A673 (cell line): ENCODE measurements at regions not wholly inside any gene's neighbourhood (a gene's known extent, or its start where the extent isn't known, plus 50 kb on each side); places are given as distances from the start of the nearest gene placed in this dataset.

Source experiments
- BruUV-seq: library from RNA; stranded (reverse); fragments of 400-500 nt; replicated peaks from 2 replicates; lab custom pipeline; 2021; lab: Mats Ljungman, UMichigan
- CTCF ChIA-PET: fragments of 300-600 bp; sonication (Branson Sonifier 250); formaldehyde crosslinking; loops from one replicate; lab custom pipeline; 2022; ENCODE audit warnings: antibody characterized with exemption; lab: Charles Lee
- POLR2A ChIA-PET: fragments of 300-600 bp; sonication (Branson Sonifier 250); formaldehyde crosslinking; loops from one replicate; lab custom pipeline; 2022; ENCODE audit warnings: antibody characterized with exemption; ENCODE audit not compliant: low non-redundant PET; lab: Charles Lee
- DNase-seq: peaks from one replicate; pipeline ENCODE4 v3.0.0-alpha.2; 2015; ENCODE audit warnings: low spot score
- H3K27ac ChIP-seq: fragments of 200-600 bp; sonication (generic); 2 replicates; pipeline ENCODE4 v1.5.1; 2016; ENCODE audit warnings: mixed run types, low read depth, mild to moderate bottlenecking, mixed read lengths, antibody characterized with exemption, low read length; ENCODE audit not compliant: poor library complexity, severe bottlenecking
- H3K27me3 ChIP-seq: fragments of 200-600 bp; sonication (generic); replicated peaks from 2 replicates; pipeline ENCODE4 v1.6.1; 2017; ENCODE audit warnings: mixed run types, low read depth, mild to moderate bottlenecking, mixed read lengths, antibody characterized with exemption, low read length; ENCODE audit not compliant: insufficient read depth, poor library complexity
- H3K36me3 ChIP-seq: fragments of 200-600 bp; sonication (generic); 2 replicates; pipeline ENCODE4 v1.6.1; 2016; ENCODE audit warnings: mixed run types, mild to moderate bottlenecking, mixed read lengths, antibody characterized with exemption, low read length; ENCODE audit not compliant: insufficient read depth, poor library complexity, severe bottlenecking
- H3K4me1 ChIP-seq: fragments of 200-600 bp; sonication (generic); 2 replicates; pipeline ENCODE4 v1.6.1; 2017; ENCODE audit warnings: mixed run types, mild to moderate bottlenecking, mixed read lengths, antibody characterized with exemption, low read length; ENCODE audit not compliant: insufficient read depth, poor library complexity, severe bottlenecking
- H3K4me3 ChIP-seq: fragments of 200-600 bp; sonication (generic); 2 replicates; pipeline ENCODE4 v1.5.1; 2016; ENCODE audit warnings: low read depth, mixed run types, mild to moderate bottlenecking, mixed read lengths, low read length; ENCODE audit not compliant: poor library complexity, severe bottlenecking
- H3K9me3 ChIP-seq: fragments of 200-600 bp; sonication (generic); 2 replicates; pipeline ENCODE4 v1.6.1; 2016; ENCODE audit warnings: mixed run types, low read depth, mild to moderate bottlenecking, mixed read lengths, antibody characterized with exemption, low read length; ENCODE audit not compliant: poor library complexity, severe bottlenecking
- CTCF ChIP-seq: fragments of 300-800, 200-600 bp; sonication (generic); conservative IDR thresholded peaks from 2 replicates; pipeline ENCODE4 v1.5.1; 2017; ENCODE audit warnings: low read depth, mild to moderate bottlenecking, antibody characterized with exemption, low read length, moderate library complexity, mixed read lengths
- EZH2 ChIP-seq: fragments of 200-600 bp; sonication (generic); IDR thresholded peaks from 2 replicates; pipeline ENCODE4 v1.6.1; 2017; ENCODE audit warnings: borderline replicate concordance, low read depth, mild to moderate bottlenecking, mixed read lengths, antibody characterized with exemption, low read length; ENCODE audit not compliant: poor library complexity, severe bottlenecking
- intact Hi-C: fragments of 100-400 bp; cut with micrococcal nuclease; formaldehyde crosslinking; loops from one replicate; pipeline ENCODE4 v1.10.0; 2022; ENCODE audit not compliant: unreplicated experiment

GRCh38 chr11:131201674-131202073 is 168.7 kb upstream of the NTM start:
- intact Hi-C loops: no loop called here
- CTCF ChIA-PET: no interaction called here
- H3K9me3 ChIP-seq: no peaks in the 10 kb centered on the region
- no peak for DNase-seq
- TF ChIP-seq CTCF (no peak), EZH2 (no peak)
- peaks cover 22% of the 10 kb centered on the region for H3K27me3 ChIP-seq
- POLR2A ChIA-PET: no interaction called here
- no peak overlapping the region for H3K27ac ChIP-seq
- H3K4me1 ChIP-seq: no peaks in the 10 kb centered on the region
- no peak overlapping the region for H3K4me3 ChIP-seq
- BruUV-seq: no TSS peak
- no peaks in the 10 kb centered on the region for H3K36me3 ChIP-seq

DNA sequence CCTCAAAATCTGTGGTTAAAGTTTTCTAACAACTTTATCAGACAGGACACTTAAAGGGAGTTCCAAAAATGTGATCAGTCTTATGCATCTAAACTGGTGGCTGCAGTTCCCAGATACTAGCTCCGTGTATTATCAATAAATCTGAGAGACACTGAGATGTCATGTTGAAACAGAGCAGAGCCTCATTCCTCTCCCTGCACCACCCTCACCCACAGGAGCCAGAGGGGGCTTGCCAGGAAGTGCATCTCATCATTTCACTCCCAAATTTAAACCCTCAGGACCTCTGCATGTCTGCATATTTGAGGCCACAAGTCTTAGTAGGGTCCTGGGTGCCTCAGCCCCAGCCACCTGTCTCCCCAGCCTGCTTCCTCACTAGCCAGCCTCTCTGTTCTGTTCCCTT is 167.4 kb upstream of the NTM start:
- H3K27ac ChIP-seq: no peak overlapping the region
- intact Hi-C loops: no loop called here

DNA sequence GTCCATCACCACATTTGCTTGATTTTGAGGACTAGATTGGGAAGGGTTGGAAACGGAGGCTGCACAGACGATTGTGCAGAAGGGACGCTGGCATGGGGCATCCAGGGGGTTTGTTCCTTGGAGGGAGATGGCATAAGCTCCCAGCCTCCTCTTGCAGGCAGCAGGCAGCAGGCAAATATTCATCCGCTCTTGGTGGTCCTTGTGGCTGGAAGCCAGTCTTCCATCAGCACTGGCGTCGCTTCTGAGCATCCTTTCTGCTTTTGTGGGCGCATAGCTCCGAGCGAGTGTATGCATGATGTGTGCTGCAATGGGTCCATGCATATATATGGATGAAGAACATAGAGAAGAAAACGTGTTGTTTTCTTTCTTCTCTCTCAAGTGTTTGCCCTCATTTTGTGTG is 166.1 kb upstream of the NTM start:
- H3K27me3 ChIP-seq: peaks cover 35% of the 10 kb centered on the region
- intact Hi-C loops: no loop called here
- no peak overlapping the region for H3K27ac ChIP-seq
- H3K4me3 ChIP-seq: no peak overlapping the region
- BruUV-seq: no TSS peak
- CTCF ChIA-PET: no interaction called here
- POLR2A ChIA-PET: no interaction called here
- DNase-seq: no peak
- peaks cover 3% of the 10 kb centered on the region for H3K9me3 ChIP-seq
- TF ChIP-seq EZH2 (no peak), CTCF (no peak)
- no peaks in the 10 kb centered on the region for H3K4me1 ChIP-seq
- H3K36me3 ChIP-seq: no peaks in the 10 kb centered on the region

More for the DNA sequence above, 167.4 kb upstream of the NTM start:
- Histone ChIP-seq H3K4me1 (no peaks in the 10 kb centered on the region), H3K4me3 (no peak overlapping the region), H3K27me3 (peaks cover 28% of the 10 kb centered on the region), H3K36me3 (no peaks in the 10 kb centered on the region), H3K9me3 (no peaks in the 10 kb centered on the region)
- ChIA-PET POLR2A (no interaction called here), CTCF (no interaction called here)
- no peak for DNase-seq
- TF ChIP-seq EZH2: no peak
- TF ChIP-seq CTCF: no peak
- BruUV-seq: no TSS peak
